GM12864 (cell line): ENCODE measurements at regions not wholly inside any gene's neighbourhood (a gene's known extent, or its start where the extent isn't known, plus 50 kb on each side); places are given as distances from the start of the nearest gene placed in this dataset.
"Not testable (repeated sequence)": the region's sequence is repeated elsewhere in the genome, so short reads cannot be mapped to it uniquely, and the experiment has no call there.

Experiments used
- DNase-seq: peaks from one replicate; pipeline ENCODE4 v3.0.0-alpha.2; 2011; ENCODE audit warnings: low read depth
- H3K4me3 ChIP-seq: 2 replicates; pipeline ENCODE4 v1.5.1; 2011; ENCODE audit warnings: mild to moderate bottlenecking, low read depth, low read length, control low read depth
- CTCF ChIP-seq: IDR thresholded peaks from 2 replicates; pipeline ENCODE4 v1.5.1; 2011; ENCODE audit warnings: low read depth, mild to moderate bottlenecking, moderate library complexity, low read length, control low read depth, inconsistent platforms; ENCODE audit errors: missing control alignments

- no peak overlapping the region for H3K4me3 ChIP-seq
- DNase-seq = no peak
- TF ChIP-seq CTCF = no peak
These were observed 103.5 kb downstream of the NPIPB11 start for GRCh38 chr16:29302976-29303375.

- DNase-seq, H3K4me3 ChIP-seq: not testable (repeated sequence)
These were observed 104.1 kb downstream of the NPIPB11 start for GRCh38 chr16:29302433-29302832.

GRCh38 chr16:29301662-29302285 is 104.7 kb downstream of the NPIPB11 start:
- not testable (repeated sequence) for H3K4me3 ChIP-seq, DNase-seq

GRCh38 chr16:29300541-29301535 is 105.7 kb downstream of the NPIPB11 start:
- not testable (repeated sequence) for DNase-seq, H3K4me3 ChIP-seq

- DNase-seq = not testable (repeated sequence)
These were observed 106.5 kb downstream of the NPIPB11 start for GRCh38 chr16:29300030-29300491.

GRCh38 chr16:29298997-29299396 is 107.5 kb downstream of the NPIPB11 start:
- H3K4me3 ChIP-seq, DNase-seq: not testable (repeated sequence)

More at GRCh38 chr16:29300030-29300491, 106.5 kb downstream of the NPIPB11 start:
- H3K4me3 ChIP-seq = not testable (repeated sequence)

- H3K4me3 ChIP-seq, DNase-seq: not testable (repeated sequence)
These were observed 108.2 kb downstream of the NPIPB11 start for GRCh38 chr16:29298307-29298706.

GRCh38 chr16:29297809-29298177 is 108.7 kb downstream of the NPIPB11 start:
- H3K4me3 ChIP-seq, DNase-seq: not testable (repeated sequence)

- not testable (repeated sequence) for DNase-seq
These were observed 109.2 kb downstream of the NPIPB11 start for GRCh38 chr16:29297144-29297808.

GRCh38 chr16:29296176-29296575 is 110.3 kb downstream of the NPIPB11 start:
- DNase-seq, H3K4me3 ChIP-seq: not testable (repeated sequence)

More at GRCh38 chr16:29297144-29297808, 109.2 kb downstream of the NPIPB11 start:
- not testable (repeated sequence) for H3K4me3 ChIP-seq

- not testable (repeated sequence) for H3K4me3 ChIP-seq, DNase-seq
These were observed 111.3 kb downstream of the NPIPB11 start for GRCh38 chr16:29294951-29295795.

GRCh38 chr16:29294400-29294933 is 112.0 kb downstream of the NPIPB11 start:
- not testable (repeated sequence) for H3K4me3 ChIP-seq, DNase-seq

GRCh38 chr16:29293545-29293944 is 113.0 kb downstream of the NPIPB11 start:
- not testable (repeated sequence) for H3K4me3 ChIP-seq, DNase-seq

- DNase-seq, H3K4me3 ChIP-seq: not testable (repeated sequence)
These were observed 113.5 kb downstream of the NPIPB11 start for GRCh38 chr16:29292952-29293471.

- not testable (repeated sequence) for H3K4me3 ChIP-seq, DNase-seq
These were observed 114.9 kb downstream of the NPIPB11 start for GRCh38 chr16:29291329-29292271.
